DMS 273 treated with DMSO at 0.1 percent for 48 hours (cell line): ENCODE measurements at regions not wholly inside any gene's neighbourhood (a gene's known extent, or its start where the extent isn't known, plus 50 kb on each side); places are given as distances from the start of the nearest gene placed in this dataset.

Source experiments
- DNase-seq: peaks from one replicate; lab custom pipeline; 2025; lab: John Stamatoyannopoulos, UW

GRCh38 chr2:2528846-2529245, 197.8 kb upstream of the MYT1L start:
- no peak for DNase-seq

- no peak for DNase-seq
Observed at GRCh38 chr2:2527148-2527547, 196.1 kb upstream of the MYT1L start.

- no peak for DNase-seq
Observed at GRCh38 chr2:2524348-2524941, 193.4 kb upstream of the MYT1L start.

GRCh38 chr2:2523461-2524347, 192.6 kb upstream of the MYT1L start:
- no peak for DNase-seq

GRCh38 chr2:2520401-2520811, 189.3 kb upstream of the MYT1L start:
- DNase-seq, result no peak

GRCh38 chr2:2519381-2519780, 188.3 kb upstream of the MYT1L start:
- DNase-seq, result no peak

- DNase-seq, result no peak
Observed at GRCh38 chr2:2517399-2517798, 186.3 kb upstream of the MYT1L start.

GRCh38 chr2:2516386-2516785, 185.3 kb upstream of the MYT1L start:
- DNase-seq, result no peak

GRCh38 chr2:2512931-2513330, 181.9 kb upstream of the MYT1L start:
- no peak for DNase-seq

GRCh38 chr2:2507417-2507997, 176.4 kb upstream of the MYT1L start:
- no peak for DNase-seq

- DNase-seq, result no peak
Observed at GRCh38 chr2:2506536-2506935, 175.5 kb upstream of the MYT1L start.

- DNase-seq, result no peak
Observed at GRCh38 chr2:2505604-2506003, 174.5 kb upstream of the MYT1L start.

- DNase-seq, result no peak
Observed at GRCh38 chr2:2503864-2504418, 172.9 kb upstream of the MYT1L start.

GRCh38 chr2:2502201-2502549, 171.1 kb upstream of the MYT1L start:
- DNase-seq, result no peak

GRCh38 chr2:2501454-2502200, 170.6 kb upstream of the MYT1L start:
- DNase-seq, result no peak

GRCh38 chr2:2495606-2496005, 164.5 kb upstream of the MYT1L start:
- DNase-seq, result no peak

GRCh38 chr2:2493496-2493895, 162.4 kb upstream of the MYT1L start:
- DNase-seq, result no peak

- no peak for DNase-seq
Observed at GRCh38 chr2:2492800-2493199, 161.7 kb upstream of the MYT1L start.

GRCh38 chr2:2491964-2492363, 160.9 kb upstream of the MYT1L start:
- DNase-seq, result no peak

- no peak for DNase-seq
Observed at GRCh38 chr2:2484301-2484700, 153.2 kb upstream of the MYT1L start.

GRCh38 chr2:2482851-2483250, 151.8 kb upstream of the MYT1L start:
- DNase-seq, result no peak

- DNase-seq, result no peak
Observed at GRCh38 chr2:2472881-2473280, 141.8 kb upstream of the MYT1L start.
